BJ (cell line): ENCODE measurements at regions not wholly inside any gene's neighbourhood (a gene's known extent, or its start where the extent isn't known, plus 50 kb on each side); places are given as distances from the start of the nearest gene placed in this dataset.

Experiments used
- CTCF ChIA-PET: fragments of 350-600 bp; formaldehyde crosslinking; extraction: SDS; loops from one replicate; lab custom pipeline; 2021; ENCODE audit warnings: antibody characterized with exemption, inconsistent platforms; lab: Yijun Ruan, JAX
- POLR2A ChIA-PET: fragments of 300-600 bp; sonication (Branson Sonifier 250); formaldehyde crosslinking; extraction: SDS; loops from one replicate; lab custom pipeline; 2021; ENCODE audit warnings: antibody characterized with exemption; lab: Charles Lee
- DNase-seq: peaks from one replicate; pipeline ENCODE4 v3.0.0-alpha.2; 2011; ENCODE audit warnings: low read depth
- H3K27me3 ChIP-seq: 2 replicates; pipeline ENCODE4 v1.6.0; 2011; ENCODE audit warnings: low read length; ENCODE audit not compliant: control insufficient read depth, insufficient read depth
- H3K36me3 ChIP-seq: 2 replicates; pipeline ENCODE4 v1.5.1; 2011; ENCODE audit warnings: low read length; ENCODE audit not compliant: control insufficient read depth, insufficient read depth
- H3K4me3 ChIP-seq: 2 replicates; pipeline ENCODE4 v1.5.1; 2011; ENCODE audit warnings: low read depth, mild to moderate bottlenecking, control low read depth, low read length
- TF ChIP-seq, protein P1 (sequence below): IDR thresholded peaks from 2 replicates; pipeline ENCODE4 v1.5.1; 2011; ENCODE audit warnings: low read depth, mild to moderate bottlenecking, control low read depth, inconsistent platforms, low read length, moderate library complexity; ENCODE audit not compliant: insufficient read depth

GRCh38 chr13:75101348-75101747, 380.6 kb downstream of the TBC1D4 start:
- H3K4me3 ChIP-seq = no peak overlapping the region
- DNase-seq = no peak
- H3K36me3 ChIP-seq = no peaks in the 10 kb centered on the region
- H3K27me3 ChIP-seq = no peaks in the 10 kb centered on the region
- ChIA-PET CTCF (interaction anchor here (1.0 kb wide), 1 partner anchor 118 kb away, joined by 3 read pairs; no protein-coding TSS in a partner anchor), POLR2A (no interaction called here)
- TF ChIP-seq, protein P1, sequence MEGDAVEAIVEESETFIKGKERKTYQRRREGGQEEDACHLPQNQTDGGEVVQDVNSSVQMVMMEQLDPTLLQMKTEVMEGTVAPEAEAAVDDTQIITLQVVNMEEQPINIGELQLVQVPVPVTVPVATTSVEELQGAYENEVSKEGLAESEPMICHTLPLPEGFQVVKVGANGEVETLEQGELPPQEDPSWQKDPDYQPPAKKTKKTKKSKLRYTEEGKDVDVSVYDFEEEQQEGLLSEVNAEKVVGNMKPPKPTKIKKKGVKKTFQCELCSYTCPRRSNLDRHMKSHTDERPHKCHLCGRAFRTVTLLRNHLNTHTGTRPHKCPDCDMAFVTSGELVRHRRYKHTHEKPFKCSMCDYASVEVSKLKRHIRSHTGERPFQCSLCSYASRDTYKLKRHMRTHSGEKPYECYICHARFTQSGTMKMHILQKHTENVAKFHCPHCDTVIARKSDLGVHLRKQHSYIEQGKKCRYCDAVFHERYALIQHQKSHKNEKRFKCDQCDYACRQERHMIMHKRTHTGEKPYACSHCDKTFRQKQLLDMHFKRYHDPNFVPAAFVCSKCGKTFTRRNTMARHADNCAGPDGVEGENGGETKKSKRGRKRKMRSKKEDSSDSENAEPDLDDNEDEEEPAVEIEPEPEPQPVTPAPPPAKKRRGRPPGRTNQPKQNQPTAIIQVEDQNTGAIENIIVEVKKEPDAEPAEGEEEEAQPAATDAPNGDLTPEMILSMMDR = no peak

GRCh38 chr13:75092143-75092542, 389.8 kb downstream of the TBC1D4 start:
- ChIA-PET CTCF (no interaction called here), POLR2A (no interaction called here)
- Histone ChIP-seq H3K4me3 (no peak overlapping the region), H3K36me3 (no peaks in the 10 kb centered on the region), H3K27me3 (no peaks in the 10 kb centered on the region)
- TF ChIP-seq, protein P1 = no peak
- DNase-seq = no peak

DNA sequence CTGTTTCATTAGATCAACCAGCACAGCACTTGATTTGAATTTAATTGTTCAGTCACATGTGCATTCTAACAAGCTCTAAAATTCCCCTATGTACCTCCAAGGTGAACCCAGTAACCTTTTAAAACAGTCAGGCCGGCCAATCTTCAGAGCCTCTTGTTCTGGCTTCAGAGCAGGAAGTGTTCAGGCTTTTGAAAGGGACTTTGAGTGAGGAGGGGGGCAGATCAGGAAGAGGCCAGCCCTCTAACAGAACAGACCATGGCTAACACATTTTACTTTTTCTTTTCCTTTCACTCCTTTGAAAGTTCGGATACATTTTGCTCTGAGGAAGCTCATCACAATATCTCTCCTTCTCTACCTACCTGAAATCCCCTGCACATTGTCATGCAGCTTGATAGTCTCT, 390.3 kb downstream of the TBC1D4 start:
- Histone ChIP-seq H3K4me3 (no peak overlapping the region), H3K36me3 (no peaks in the 10 kb centered on the region), H3K27me3 (no peaks in the 10 kb centered on the region)
- ChIA-PET CTCF (no interaction called here), POLR2A (no interaction called here)
- DNase-seq = no peak
- TF ChIP-seq, protein P1 = no peak

- Histone ChIP-seq H3K4me3 (no peak overlapping the region), H3K36me3 (no peaks in the 10 kb centered on the region), H3K27me3 (no peaks in the 10 kb centered on the region)
- POLR2A ChIA-PET = no interaction called here
- no peak for DNase-seq
- TF ChIP-seq, protein P1 = no peak
- CTCF ChIA-PET = interaction anchor here (0.8 kb wide), 1 partner anchor 13 kb away, joined by 3 read pairs; no protein-coding TSS in a partner anchor
Measured at GRCh38 chr13:75090872-75091615, 390.9 kb downstream of the TBC1D4 start.

DNA sequence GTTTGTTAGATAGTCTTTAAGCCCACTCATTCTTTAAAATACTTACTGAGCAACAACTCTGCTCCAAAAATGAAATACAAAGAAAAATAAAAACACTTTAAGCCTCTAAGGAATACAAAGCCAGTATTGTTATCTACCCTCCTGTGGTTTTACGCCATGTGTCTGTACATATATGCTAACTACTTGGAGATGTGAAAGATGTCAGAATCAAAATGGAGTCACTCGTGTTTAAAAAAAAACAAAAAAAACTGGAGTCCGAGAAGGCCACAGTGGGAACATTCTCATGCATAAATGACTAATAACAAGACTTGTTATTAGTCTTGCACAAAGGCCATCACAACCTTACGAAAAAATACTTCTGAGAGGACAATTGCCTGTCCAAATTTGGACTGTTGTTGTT, 393.1 kb downstream of the TBC1D4 start:
- no peak for DNase-seq
- TF ChIP-seq, protein P1 = no peak
- Histone ChIP-seq H3K27me3 (no peaks in the 10 kb centered on the region), H3K36me3 (no peaks in the 10 kb centered on the region), H3K4me3 (no peak overlapping the region)
- POLR2A ChIA-PET = no interaction called here
- CTCF ChIA-PET = no interaction called here
